ENCODE measurements at regions not wholly inside any gene's neighbourhood (a gene's known extent, or its start where the extent isn't known, plus 50 kb on each side); places are given as distances from the start of the nearest gene placed in this dataset.

DNA sequence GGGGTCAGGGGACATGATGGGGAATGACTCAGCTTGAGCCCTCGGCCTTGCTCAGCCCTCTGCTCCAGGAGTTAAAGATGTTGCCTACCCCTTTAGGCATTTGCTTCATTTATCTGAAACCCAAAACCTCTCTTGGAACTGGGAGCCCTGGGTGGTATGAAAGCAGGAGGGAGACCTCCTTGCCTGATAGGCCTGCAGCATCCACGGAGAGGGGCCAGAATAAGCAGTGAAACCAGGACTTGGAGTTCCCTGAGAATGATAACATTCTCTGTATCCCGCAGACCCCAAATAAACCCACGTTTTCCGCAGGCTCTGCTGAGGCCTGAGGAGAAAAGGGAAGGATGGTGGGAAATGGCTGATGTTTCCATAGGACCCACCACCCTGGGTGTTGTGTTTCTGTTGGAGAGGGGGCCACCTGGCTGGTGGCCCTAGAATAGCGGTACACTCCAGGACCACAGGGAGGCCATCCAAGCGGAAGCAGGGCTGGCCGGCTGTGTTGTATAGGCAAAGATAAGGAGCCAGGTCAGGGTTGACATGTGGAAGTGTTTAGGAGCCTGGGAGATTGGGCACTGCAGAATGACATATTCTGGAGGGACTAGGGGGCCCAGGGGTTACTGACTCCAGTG, 77.4 kb downstream of the FOXD2 start:
- H3K4me3 ChIP-seq, result no peak overlapping the region
- H3K27ac ChIP-seq, result no peak overlapping the region
- no peaks in the 10 kb centered on the region for H3K36me3 ChIP-seq
- TF ChIP-seq POLR2A (IDR thresholded peaks at IDR 0.05) (no peak), POLR2AphosphoS5 (IDR thresholded peaks at IDR 0.05) (no peak), EP300 (IDR thresholded peaks at IDR 0.05) (no peak)
- TF ChIP-seq, protein P1, sequence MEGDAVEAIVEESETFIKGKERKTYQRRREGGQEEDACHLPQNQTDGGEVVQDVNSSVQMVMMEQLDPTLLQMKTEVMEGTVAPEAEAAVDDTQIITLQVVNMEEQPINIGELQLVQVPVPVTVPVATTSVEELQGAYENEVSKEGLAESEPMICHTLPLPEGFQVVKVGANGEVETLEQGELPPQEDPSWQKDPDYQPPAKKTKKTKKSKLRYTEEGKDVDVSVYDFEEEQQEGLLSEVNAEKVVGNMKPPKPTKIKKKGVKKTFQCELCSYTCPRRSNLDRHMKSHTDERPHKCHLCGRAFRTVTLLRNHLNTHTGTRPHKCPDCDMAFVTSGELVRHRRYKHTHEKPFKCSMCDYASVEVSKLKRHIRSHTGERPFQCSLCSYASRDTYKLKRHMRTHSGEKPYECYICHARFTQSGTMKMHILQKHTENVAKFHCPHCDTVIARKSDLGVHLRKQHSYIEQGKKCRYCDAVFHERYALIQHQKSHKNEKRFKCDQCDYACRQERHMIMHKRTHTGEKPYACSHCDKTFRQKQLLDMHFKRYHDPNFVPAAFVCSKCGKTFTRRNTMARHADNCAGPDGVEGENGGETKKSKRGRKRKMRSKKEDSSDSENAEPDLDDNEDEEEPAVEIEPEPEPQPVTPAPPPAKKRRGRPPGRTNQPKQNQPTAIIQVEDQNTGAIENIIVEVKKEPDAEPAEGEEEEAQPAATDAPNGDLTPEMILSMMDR (IDR thresholded peaks at IDR 0.05), result no peak
- H3K9me3 ChIP-seq, result no peaks in the 10 kb centered on the region
- H3K4me1 ChIP-seq, result no peaks in the 10 kb centered on the region
- 86% methylated on average over 8 of the region's 8 CpGs for WGBS
- peak in 1 of 2 donors; percentile 21 for DNase-seq (ENCODE audit: low spot score in 2 of 2)
- peaks cover 33% of the 10 kb centered on the region for H3K27me3 ChIP-seq

- no peak overlapping the region for H3K27ac ChIP-seq
- no peaks in the 10 kb centered on the region for H3K9me3 ChIP-seq
- H3K4me3 ChIP-seq, result no peak overlapping the region
- no peaks in the 10 kb centered on the region for H3K36me3 ChIP-seq
- no peak for DNase-seq (ENCODE audit: low spot score in 2 of 2)
- peaks cover 16% of the 10 kb centered on the region for H3K27me3 ChIP-seq
- 80% methylated on average over 2 of the region's 2 CpGs for WGBS
- TF ChIP-seq POLR2AphosphoS5 (IDR thresholded peaks at IDR 0.05) (no peak), POLR2A (IDR thresholded peaks at IDR 0.05) (no peak), EP300 (IDR thresholded peaks at IDR 0.05) (no peak)
- TF ChIP-seq, protein P1 (IDR thresholded peaks at IDR 0.05), result no peak
- H3K4me1 ChIP-seq, result no peaks in the 10 kb centered on the region
Measured at GRCh38 chr1:47517946-47518345, 80.1 kb downstream of the FOXD2 start.

DNA sequence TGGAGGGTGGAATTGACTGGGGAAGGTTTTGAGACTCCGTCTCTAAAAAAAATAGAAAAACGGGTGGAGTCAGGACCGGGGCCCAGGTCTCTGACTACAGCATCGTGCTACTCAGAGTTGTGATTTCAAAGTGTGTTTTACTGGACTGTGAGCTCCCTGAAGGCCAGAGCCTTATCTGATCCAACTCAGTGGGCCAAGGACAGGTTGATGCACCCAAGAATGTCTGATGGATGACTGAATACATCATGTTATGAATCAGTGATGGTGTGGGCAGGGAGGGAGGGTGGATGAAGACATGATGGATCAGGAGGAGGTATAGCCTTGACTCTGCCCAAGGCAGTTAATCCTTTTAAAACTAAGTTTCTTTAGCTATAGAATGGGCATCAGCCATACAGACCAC, 81.6 kb downstream of the FOXD2 start:
- no peaks in the 10 kb centered on the region for H3K4me1 ChIP-seq
- WGBS, result 90% methylated on average over 4 of the region's 4 CpGs
- peak in 1 of 2 donors; percentile 0 for DNase-seq (ENCODE audit: low spot score in 2 of 2)
- no peak overlapping the region for H3K27ac ChIP-seq
- H3K4me3 ChIP-seq, result no peak overlapping the region
- H3K27me3 ChIP-seq, result peaks cover 8% of the 10 kb centered on the region
- H3K9me3 ChIP-seq, result no peaks in the 10 kb centered on the region
- TF ChIP-seq EP300 (IDR thresholded peaks at IDR 0.05) (no peak), POLR2AphosphoS5 (IDR thresholded peaks at IDR 0.05) (no peak), POLR2A (IDR thresholded peaks at IDR 0.05) (no peak)
- TF ChIP-seq, protein P1 (IDR thresholded peaks at IDR 0.05), result no peak
- no peaks in the 10 kb centered on the region for H3K36me3 ChIP-seq

DNA sequence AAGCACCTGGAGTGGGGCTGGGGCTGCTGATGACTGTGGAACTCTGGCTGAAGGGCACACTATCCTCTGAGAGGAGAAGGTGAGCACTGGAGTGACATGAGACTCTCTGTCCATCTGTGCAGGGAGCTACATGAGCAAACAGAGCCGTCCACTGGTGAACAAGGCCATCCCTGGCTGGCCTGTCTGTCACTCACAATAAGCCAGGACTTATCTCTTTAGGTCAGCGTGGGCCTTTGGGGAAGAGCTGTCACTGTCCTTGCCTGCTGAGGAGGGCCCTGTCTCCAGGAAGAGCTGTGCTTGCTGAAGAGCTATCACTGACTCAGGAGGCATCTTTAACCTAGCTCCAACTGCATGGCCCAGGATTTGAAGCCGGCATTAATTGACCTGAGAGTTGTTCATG, 82.1 kb downstream of the FOXD2 start:
- Histone ChIP-seq H3K9me3 (no peaks in the 10 kb centered on the region), H3K36me3 (no peaks in the 10 kb centered on the region), H3K4me3 (no peak overlapping the region), H3K4me1 (no peaks in the 10 kb centered on the region), H3K27me3 (peaks cover 8% of the 10 kb centered on the region), H3K27ac (no peak overlapping the region)
- peak; percentile 16 to 57 for DNase-seq (ENCODE audit: low spot score in 2 of 2)
- TF ChIP-seq POLR2AphosphoS5 (IDR thresholded peaks at IDR 0.05), result no peak
- no peak for TF ChIP-seq EP300 (IDR thresholded peaks at IDR 0.05)
- TF ChIP-seq, protein P1 (IDR thresholded peaks at IDR 0.05), result no peak
- TF ChIP-seq POLR2A (IDR thresholded peaks at IDR 0.05), result no peak
- 90% methylated on average over 3 of the region's 3 CpGs for WGBS

GRCh38 chr1:47521034-47521881, 83.4 kb downstream of the FOXD2 start:
- no peak overlapping the region for H3K4me3 ChIP-seq
- no peaks in the 10 kb centered on the region for H3K9me3 ChIP-seq
- TF ChIP-seq POLR2A (IDR thresholded peaks at IDR 0.05), result no peak
- TF ChIP-seq EP300 (IDR thresholded peaks at IDR 0.05), result no peak
- TF ChIP-seq, protein P1 (IDR thresholded peaks at IDR 0.05), result no peak
- no peak for TF ChIP-seq POLR2AphosphoS5 (IDR thresholded peaks at IDR 0.05)
- H3K36me3 ChIP-seq, result no peaks in the 10 kb centered on the region
- peaks cover 20% of the 10 kb centered on the region for H3K27me3 ChIP-seq
- H3K27ac ChIP-seq, result no peak overlapping the region
- no peaks in the 10 kb centered on the region for H3K4me1 ChIP-seq
- 70% methylated on average over 11 of the region's 11 CpGs for WGBS
- DNase-seq (ENCODE audit: low spot score in 2 of 2), result peak; percentile 38 to 68

Measured in suprapubic skin (tissue), 4 donors.